Activated CD8-positive, alpha-beta T cell treated with anti-CD3 and anti-CD28 coated beads, Interleukin-2, amount 10 ng/mL, durations not matched to agents 7 days and 5 days (primary cell): ENCODE measurements at regions not wholly inside any gene's neighbourhood (a gene's known extent, or its start where the extent isn't known, plus 50 kb on each side); places are given as distances from the start of the nearest gene placed in this dataset. TPM values are rescaled to one million over a fixed set of nuclear protein-coding genes. Genes with fewer than 3 reads are reported as not detected.
"Not testable (repeated sequence)": the region's sequence is repeated elsewhere in the genome, so short reads cannot be mapped to it uniquely, and the experiment has no call there.

ENCODE experiments used
- ATAC-seq: fragments of 150-1000 bp; cut with Tn5 transposase; one replicate; pipeline ENCODE4 v1.10.0; 2021; ENCODE audit warnings: moderate library complexity
- CTCF ChIA-PET: fragments of 350-600 bp; sonication (Branson Sonifier 250); formaldehyde crosslinking; loops from one replicate; lab custom pipeline; 2021; ENCODE audit warnings: antibody characterized with exemption; lab: Charles Lee
- POLR2A ChIA-PET: fragments of 350-600 bp; sonication (Branson Sonifier 250); formaldehyde crosslinking; loops from one replicate; lab custom pipeline; 2021; ENCODE audit warnings: antibody characterized with exemption; lab: Charles Lee
- DNase-seq: peaks from one replicate; pipeline ENCODE4 v3.0.0-alpha.2; 2020
- H3K27ac Mint-ChIP-seq: one replicate; pipeline ENCODE4 v1.8.0; 2021; ENCODE audit warnings: mild to moderate bottlenecking, mixed read lengths
- H3K27me3 Mint-ChIP-seq: one replicate; pipeline ENCODE4 v1.8.0; 2021; ENCODE audit warnings: low read depth, mixed read lengths
- H3K36me3 Mint-ChIP-seq: one replicate; pipeline ENCODE4 v1.8.0; 2021; ENCODE audit warnings: low read depth, mixed read lengths
- H3K4me1 Mint-ChIP-seq: one replicate; pipeline ENCODE4 v1.8.0; 2021; ENCODE audit warnings: low read depth, mixed read lengths
- H3K4me3 Mint-ChIP-seq: one replicate; pipeline ENCODE4 v1.8.0; 2021; ENCODE audit warnings: mild to moderate bottlenecking, mixed read lengths
- H3K9me3 Mint-ChIP-seq: one replicate; pipeline ENCODE4 v1.8.0; 2022; ENCODE audit warnings: mixed read lengths; ENCODE audit not compliant: insufficient read depth
- microRNA-seq: library from miRNA; unstranded; fragments of <30 nt; microRNA quantifications from one replicate; pipeline ENCODE4 v1.2.0, GENCODE V29; 2022

- H3K9me3 Mint-ChIP-seq, result no peaks in the 10 kb centered on the region
- CTCF ChIA-PET, result no interaction called here
- ATAC-seq, result no peak
These were observed 77.8 kb upstream of the XIST start for GRCh38 chrX:73930300-73930699.

DNA sequence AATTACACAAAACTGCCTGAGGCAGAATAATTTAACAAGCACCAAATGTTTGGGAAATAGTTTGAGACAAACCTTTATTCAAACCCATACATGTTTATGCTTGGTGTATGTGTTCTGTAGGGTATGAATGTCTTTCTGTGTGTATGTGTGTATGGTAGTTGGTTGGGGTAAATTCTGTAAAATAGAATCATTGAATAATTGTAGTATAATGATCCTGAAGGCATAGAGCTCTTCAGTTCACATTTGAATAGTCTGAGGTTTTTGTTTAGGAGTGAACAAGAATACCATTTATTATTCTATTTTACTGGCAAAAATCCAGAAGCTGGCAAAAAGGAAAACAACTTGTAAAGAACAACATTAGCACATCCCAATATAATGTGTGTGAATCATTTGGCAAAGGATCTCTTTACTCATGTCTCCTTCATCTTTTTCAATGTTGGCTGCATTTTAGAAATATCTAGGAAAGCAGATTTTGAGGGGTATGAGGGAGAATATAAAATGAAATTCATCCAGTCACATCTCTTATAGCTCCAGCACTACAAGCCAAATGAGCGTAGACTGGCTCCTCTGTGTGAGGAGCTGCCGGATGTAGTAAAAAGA lies 70.4 kb upstream of the XIST start:
- Mint-ChIP-seq H3K27ac (no peak overlapping the region), H3K27me3 (no peaks in the 10 kb centered on the region), H3K4me1 (no peaks in the 10 kb centered on the region), H3K4me3 (no peak overlapping the region), H3K36me3 (no peaks in the 10 kb centered on the region), H3K9me3 (no peaks in the 10 kb centered on the region)
- CTCF ChIA-PET, result no interaction called here
- ATAC-seq, result no peak
- DNase-seq, result no peak
- POLR2A ChIA-PET, result no interaction called here

More at GRCh38 chrX:73930300-73930699, 77.8 kb upstream of the XIST start:
- Mint-ChIP-seq H3K4me1 (no peaks in the 10 kb centered on the region), H3K36me3 (no peaks in the 10 kb centered on the region), H3K27me3 (no peaks in the 10 kb centered on the region), H3K4me3 (no peak overlapping the region), H3K27ac (no peak overlapping the region)
- DNase-seq, result no peak
- POLR2A ChIA-PET, result interaction anchor here (0.7 kb wide), 1 partner anchor 596 kb away, joined by 4 read pairs; no protein-coding TSS in a partner anchor

GRCh38 chrX:73916931-73917667 lies 64.6 kb upstream of the XIST start:
- DNase-seq (no peak), ATAC-seq (no peak)
- ChIA-PET POLR2A (no interaction called here), CTCF (no interaction called here)
- Mint-ChIP-seq H3K4me1 (no peaks in the 10 kb centered on the region), H3K27ac (no peak overlapping the region), H3K9me3 (no peaks in the 10 kb centered on the region), H3K36me3 (no peaks in the 10 kb centered on the region), H3K4me3 (no peak overlapping the region), H3K27me3 (no peaks in the 10 kb centered on the region)

DNA sequence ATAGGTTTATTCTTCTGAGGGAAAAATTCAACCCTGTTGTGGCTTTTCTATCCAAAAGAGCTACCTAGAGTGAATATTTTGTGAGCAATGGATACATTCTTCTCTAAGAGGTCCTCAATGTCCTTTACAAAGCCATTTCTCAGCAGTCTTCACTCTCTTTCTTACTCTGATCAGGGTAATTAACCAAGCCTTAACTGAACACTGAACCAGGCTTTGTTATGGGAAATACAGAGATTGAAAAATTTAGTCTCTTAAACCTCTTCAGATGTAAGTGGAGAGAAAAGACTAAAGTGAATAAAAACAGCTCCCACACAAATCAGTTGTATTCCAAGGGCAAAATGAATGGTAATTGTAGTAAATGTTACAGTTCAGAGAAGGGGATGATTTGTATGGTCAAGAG lies 64.0 kb upstream of the XIST start:
- DNase-seq, result no peak
- Mint-ChIP-seq H3K9me3 (no peaks in the 10 kb centered on the region), H3K4me1 (no peaks in the 10 kb centered on the region), H3K4me3 (no peak overlapping the region), H3K36me3 (no peaks in the 10 kb centered on the region), H3K27ac (no peak overlapping the region), H3K27me3 (no peaks in the 10 kb centered on the region)
- CTCF ChIA-PET, result no interaction called here
- no peak for ATAC-seq
- POLR2A ChIA-PET, result interaction anchor here (0.6 kb wide), 1 partner anchor 27 kb away, joined by 4 read pairs; no protein-coding TSS in a partner anchor

GRCh38 chrX:73914792-73915191 lies 62.3 kb upstream of the XIST start:
- H3K4me3 Mint-ChIP-seq, DNase-seq, ATAC-seq, H3K27ac Mint-ChIP-seq, H3K36me3 Mint-ChIP-seq, H3K4me1 Mint-ChIP-seq, H3K9me3 Mint-ChIP-seq, CTCF ChIA-PET, H3K27me3 Mint-ChIP-seq, POLR2A ChIA-PET: not testable (repeated sequence)

DNA sequence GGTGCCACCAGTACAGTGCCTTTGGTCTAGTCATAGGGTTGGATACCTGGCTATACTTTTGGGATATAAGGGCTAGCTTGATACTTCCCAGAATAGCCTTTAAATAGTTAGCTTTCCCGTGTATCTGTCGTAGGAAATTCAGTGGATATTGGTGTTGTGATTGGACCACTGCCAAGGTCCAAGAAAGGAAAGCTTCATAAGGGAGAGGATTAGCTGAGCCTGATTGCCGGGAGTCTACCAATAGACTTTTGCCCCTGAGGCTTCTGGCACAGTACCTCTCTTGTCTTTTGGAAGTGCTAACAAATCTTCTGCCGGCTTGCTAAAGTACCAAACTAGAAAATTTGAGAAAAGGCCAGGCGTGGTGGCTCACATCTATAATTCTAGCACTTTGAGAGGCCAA lies 61.1 kb upstream of the XIST start:
- Mint-ChIP-seq H3K36me3 (no peaks in the 10 kb centered on the region), H3K27ac (no peak overlapping the region), H3K4me3 (no peak overlapping the region), H3K4me1 (no peaks in the 10 kb centered on the region), H3K27me3 (no peaks in the 10 kb centered on the region), H3K9me3 (no peaks in the 10 kb centered on the region)
- CTCF ChIA-PET, result no interaction called here
- ATAC-seq (no peak), DNase-seq (no peak)
- POLR2A ChIA-PET, result no interaction called here

GRCh38 chrX:73911946-73912345 lies 59.4 kb upstream of the XIST start:
- DNase-seq, H3K4me3 Mint-ChIP-seq, H3K9me3 Mint-ChIP-seq, POLR2A ChIA-PET, H3K4me1 Mint-ChIP-seq, H3K36me3 Mint-ChIP-seq, H3K27me3 Mint-ChIP-seq, H3K27ac Mint-ChIP-seq, ATAC-seq, CTCF ChIA-PET: not testable (repeated sequence)

- H3K36me3 Mint-ChIP-seq, H3K4me3 Mint-ChIP-seq, H3K9me3 Mint-ChIP-seq, DNase-seq, POLR2A ChIA-PET, H3K4me1 Mint-ChIP-seq, CTCF ChIA-PET, H3K27me3 Mint-ChIP-seq, H3K27ac Mint-ChIP-seq, ATAC-seq: not testable (repeated sequence)
These were observed 53.3 kb upstream of the XIST start for GRCh38 chrX:73905749-73906374.

DNA sequence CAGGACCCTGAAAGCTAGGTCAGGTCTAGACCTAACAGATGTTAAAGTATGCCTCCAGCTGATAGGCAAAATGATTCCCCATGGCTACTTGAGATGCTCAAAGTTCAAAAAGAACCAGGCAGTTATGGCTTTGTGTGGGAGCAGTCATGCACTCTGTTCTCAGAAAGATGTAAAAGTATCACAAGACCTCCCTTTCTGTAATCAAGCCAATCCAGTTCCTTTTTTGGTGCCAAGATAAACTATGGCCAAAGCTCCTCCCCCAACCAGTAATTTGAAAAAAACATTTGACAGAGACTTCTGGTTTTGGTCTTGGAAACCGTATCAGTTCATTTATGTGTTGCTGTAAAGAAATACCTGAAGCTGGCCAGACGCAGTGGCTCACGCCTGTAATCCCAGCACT lies 51.4 kb upstream of the XIST start:
- ATAC-seq (no peak), DNase-seq (no peak)
- peaks cover 7% of the 10 kb centered on the region for H3K9me3 Mint-ChIP-seq
- H3K27ac Mint-ChIP-seq, result no peak overlapping the region
- H3K27me3 Mint-ChIP-seq, result no peaks in the 10 kb centered on the region
- no peaks in the 10 kb centered on the region for H3K4me1 Mint-ChIP-seq
- ChIA-PET POLR2A (no interaction called here), CTCF (no interaction called here)
- no peaks in the 10 kb centered on the region for H3K36me3 Mint-ChIP-seq
- no peak overlapping the region for H3K4me3 Mint-ChIP-seq

Small RNA genes lying in the stretch of these regions (microRNA-seq; reads per million reads assigned to microRNA genes)
- gene MIR374B (not detected), gene MIR374C (not detected), gene MIR421 (347 reads per million, percentile 73 among the genes with 10 or more reads in this experiment)
